Activated naive CD4-positive, alpha-beta T cell treated with anti-CD3 and anti-CD28 coated beads, Interleukin-2, amount 50 U/mL, for 16 hours (primary cell): ENCODE measurements at regions not wholly inside any gene's neighbourhood (a gene's known extent, or its start where the extent isn't known, plus 50 kb on each side); places are given as distances from the start of the nearest gene placed in this dataset.

Source experiments
- DNase-seq: peaks from one replicate; pipeline ENCODE4 v3.0.0-alpha.2; 2020

DNA sequence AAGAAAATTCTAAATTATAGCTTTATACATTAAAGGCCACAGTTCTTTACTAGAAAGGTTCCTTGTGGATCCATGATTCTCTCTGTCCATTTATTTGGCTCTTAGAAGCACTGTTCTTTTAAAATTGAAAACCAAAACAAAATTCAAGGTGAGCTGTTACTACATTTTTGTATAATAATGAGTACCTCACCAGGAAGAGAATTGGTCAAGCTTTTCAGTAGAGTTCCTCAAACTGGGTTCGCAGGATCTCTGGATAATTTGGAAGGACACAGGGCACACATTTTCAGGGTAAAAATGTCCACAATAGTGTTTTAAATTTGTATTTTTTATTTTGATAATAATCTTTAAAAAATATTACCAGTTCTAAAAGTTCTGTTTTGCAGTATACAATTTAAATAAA is 93.0 kb downstream of the PPP1R3A start:
- no peak for DNase-seq

DNA sequence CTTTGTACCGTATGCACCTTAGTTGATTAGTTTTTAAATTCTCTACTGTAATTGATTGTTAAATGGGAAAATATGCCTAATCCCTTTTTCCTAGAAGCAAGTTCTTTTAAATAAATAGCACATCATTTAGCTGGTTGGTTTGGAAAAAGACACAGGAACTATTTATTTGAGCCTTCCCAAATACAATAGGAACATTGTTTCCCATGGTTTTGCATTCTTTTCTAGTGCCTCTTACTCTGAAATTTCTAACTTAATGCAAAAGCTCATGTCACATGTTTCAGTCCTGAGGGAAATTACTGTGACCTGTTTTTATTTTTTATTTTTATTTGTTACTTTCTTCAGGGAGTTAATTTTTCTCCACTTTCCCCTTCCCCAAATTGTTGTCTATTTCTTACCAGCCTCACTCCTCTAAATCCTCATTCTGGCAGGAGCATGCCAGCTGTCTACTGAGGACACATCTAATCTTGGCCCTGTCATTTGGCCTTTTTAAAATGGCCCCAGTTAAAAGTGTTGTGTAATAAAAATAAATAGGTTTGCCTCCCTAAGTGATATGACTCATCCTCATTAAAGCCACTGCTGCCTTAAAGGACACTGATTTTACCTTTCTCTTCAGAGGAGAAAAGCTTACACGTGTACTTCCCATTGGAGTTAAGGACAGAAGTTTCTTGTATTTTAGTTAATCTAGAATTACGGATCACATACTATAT is 94.5 kb downstream of the PPP1R3A start:
- DNase-seq = no peak

DNA sequence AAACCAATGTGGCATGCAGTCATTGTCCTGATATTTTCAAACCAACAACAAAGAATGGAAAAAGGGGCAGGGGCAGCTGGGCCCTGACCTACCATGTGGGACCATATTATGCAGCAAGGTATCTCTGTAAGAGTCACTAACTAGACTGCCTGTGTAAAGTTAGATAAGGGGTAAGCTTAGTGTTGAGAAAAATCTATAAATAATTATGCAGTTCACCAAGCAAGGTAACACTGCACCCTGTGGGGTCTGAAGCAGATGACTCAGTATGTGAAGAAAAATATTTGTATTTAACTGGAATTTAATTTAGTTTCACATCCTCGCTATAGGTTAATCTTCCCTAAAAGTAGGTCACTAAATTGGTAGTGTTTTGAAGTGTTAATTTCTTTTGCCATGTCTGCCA is 99.3 kb downstream of the PPP1R3A start:
- DNase-seq = no peak

DNA sequence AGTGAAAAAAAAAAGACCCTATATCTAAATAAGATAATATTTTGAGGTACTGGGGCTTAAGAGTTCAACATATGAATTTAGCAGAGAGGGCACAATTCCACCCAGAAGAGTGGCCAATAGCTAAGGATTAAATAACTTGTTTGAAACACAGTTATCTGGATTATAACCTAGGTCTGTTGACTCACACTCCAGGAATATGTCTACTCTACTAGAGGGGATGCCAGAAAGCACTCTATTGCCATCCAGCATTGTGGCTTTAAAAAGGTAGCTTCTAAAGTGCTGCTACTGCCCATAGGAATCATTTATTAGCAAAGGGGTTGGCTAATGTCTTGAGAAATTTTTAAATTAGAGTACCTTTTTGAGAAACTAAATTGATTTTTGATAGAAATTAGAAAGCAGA is 102.2 kb downstream of the PPP1R3A start:
- no peak for DNase-seq

DNA sequence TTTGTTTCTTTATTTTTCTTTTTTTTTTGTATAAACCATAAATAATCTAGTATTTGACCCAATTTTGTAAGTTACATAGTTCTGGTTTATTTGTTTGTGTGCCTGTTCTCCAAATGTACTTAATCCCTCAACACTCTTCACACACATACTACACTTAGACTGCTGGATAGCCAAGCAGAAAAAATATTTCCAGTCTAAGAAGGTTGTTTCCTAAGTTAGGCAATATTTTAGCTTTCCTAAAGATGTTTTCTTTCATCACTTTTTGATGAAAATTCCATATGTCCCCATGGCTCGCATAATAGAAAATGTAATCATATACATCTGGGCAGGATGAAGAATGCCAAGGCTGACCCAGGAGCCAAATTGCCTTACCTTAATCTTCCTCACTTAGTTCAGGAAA is 105.3 kb downstream of the PPP1R3A start:
- DNase-seq = no peak

DNA sequence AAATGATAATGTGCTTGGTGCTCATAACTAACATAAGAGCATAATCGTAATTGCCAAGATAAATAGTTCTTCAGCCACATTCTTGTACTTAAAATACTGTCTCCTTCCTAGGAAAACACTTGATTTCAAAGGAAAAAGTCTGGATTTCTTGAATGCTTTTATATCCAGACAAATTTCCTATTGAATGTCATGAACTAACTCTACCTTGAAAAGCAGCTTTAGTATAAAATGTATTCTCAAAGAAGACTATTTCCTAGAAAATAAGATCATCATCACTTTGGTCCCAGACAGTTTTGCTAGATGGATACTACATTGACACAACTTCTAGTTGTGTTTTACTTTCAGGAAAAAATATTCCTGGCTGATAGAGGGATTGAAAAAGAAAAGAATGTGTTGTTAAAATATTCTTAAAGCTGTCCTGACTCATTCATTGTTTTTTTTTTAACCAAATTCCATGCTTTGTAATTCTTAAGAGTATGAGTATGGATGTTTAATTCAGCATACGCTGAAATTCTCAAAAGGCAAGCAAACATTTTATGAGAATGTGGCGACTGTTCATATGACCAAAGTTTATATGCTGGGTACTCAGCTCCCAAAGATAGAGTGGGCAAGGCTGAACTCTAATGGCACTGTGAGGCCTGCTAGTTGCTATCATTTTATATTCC is 106.1 kb downstream of the PPP1R3A start:
- DNase-seq = no peak

DNA sequence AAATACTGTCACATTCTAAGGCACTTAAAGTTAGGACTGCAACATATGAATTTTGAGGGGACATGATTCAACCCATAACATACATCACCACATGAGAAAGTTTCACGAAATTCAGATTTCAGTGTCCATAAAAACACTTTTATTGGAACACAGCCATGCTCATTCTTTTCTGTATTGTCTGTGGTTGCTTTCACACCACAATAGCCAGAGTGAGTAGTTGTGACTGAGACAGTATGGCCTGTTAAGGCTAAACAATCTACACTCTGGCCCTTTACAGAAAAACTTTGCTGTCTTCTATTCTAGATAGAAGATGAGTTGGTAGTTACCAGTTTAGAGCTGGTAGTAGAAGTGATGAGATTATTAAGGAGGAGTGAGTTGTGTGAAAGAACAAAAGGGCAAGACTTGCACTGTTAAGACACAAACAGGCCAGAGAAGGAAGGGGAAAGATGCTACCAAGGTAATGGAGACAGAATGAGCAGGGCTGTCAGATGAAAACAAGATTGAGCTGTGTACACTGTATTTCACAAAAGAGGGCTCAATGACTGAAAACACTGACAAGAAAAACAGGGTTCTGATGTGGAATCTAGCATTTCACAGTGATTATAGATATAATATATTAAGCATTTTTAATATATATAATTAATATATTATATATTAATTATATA is 108.6 kb downstream of the PPP1R3A start:
- DNase-seq = no peak

DNA sequence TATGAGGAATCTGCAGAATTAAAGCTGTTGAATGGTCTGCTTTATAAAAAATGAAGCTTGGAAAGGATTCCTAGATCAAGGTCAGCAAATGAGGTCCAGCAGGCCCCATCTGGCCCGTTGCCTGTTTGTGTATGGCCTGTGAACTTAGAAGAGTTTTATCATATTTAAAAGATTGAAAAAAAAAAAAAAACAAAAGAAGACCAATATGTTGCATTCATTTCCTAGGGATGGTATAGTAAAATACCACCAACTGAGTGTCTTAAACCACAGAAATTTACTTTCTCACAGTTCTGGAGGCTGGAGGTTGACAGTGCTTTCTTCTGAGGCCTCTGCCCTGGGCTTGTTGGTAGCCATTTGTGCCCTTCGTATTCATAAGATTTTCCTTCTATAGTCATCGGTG is 109.2 kb downstream of the PPP1R3A start:
- no peak for DNase-seq

DNA sequence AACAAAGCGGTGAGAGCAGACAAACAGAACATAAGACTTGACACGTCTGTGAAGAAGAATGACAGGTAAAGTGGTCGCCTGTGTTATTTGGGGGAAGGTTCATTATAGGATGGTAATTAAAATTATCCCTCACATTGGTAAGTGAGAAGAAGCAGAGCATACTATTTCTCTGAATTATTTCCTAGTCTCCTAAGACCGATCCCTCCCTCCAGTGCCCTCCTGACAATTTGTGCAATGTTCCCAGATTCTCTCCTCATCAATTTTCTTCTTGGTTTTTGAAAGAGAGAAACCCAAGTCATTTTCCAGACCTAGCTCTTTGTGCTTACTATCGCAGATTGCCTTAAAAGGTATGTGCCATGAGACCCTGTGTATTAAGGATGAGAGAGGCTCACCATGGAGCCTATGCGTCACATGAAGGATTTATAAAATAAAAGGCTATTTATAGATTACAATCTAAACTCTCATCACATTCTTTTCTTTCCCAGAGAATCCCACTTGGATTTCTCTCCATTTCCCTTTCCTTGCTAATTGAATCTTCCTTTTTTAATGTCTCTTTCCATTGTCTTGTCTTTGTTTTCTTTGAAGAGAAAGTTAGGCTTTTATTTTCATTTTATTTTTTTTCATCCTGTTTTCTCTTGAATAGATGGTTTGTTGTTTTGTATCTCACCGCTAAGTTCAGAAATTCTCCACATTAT is 112.0 kb downstream of the PPP1R3A start:
- no peak for DNase-seq

DNA sequence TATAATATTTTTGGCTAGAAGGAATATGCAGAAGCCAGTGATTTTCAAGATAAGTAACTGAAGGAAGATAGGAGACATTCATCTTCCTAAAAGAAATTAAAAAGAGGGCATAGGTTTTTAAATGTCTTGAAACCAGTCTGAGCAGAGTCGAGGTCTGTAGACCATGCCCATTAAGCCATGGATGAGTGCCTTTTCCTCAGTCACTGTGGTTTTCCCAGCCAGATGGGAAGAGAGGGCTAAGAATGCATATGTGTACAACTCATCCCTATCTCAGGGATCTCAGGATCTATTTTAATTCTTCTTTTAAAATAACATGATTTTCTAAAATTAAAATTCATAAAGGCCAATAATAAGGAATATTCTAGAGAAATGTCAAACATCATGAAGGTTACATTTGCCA is 112.8 kb downstream of the PPP1R3A start:
- DNase-seq = no peak

DNA sequence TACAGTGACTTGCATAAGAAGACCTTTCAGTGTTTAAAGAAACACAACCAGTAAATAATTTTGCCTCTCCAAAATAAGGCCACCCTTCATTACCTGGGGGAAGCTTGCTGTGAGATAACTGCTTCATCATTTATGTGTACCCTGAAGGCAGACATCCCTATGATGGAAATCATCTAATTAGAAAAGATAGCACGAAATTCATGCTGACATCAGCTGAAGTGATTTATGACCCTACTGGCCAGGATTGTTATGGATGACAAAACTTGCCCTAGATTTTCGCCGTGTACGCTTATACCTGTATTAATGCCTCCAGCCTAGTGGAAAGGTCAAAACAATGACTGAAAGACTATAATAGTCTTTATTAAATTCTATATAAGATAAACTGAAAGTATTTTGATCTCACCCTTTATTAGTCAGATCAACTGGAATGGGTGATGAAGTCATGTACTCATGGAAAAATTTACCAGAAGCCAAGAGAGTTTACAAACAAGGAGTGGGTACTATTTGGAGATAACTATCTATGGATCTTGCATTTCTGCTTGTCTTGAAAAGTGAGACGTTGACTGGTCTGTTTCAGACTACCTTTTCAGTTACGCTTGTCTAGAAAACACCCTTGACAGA is 114.2 kb downstream of the PPP1R3A start:
- no peak for DNase-seq

DNA sequence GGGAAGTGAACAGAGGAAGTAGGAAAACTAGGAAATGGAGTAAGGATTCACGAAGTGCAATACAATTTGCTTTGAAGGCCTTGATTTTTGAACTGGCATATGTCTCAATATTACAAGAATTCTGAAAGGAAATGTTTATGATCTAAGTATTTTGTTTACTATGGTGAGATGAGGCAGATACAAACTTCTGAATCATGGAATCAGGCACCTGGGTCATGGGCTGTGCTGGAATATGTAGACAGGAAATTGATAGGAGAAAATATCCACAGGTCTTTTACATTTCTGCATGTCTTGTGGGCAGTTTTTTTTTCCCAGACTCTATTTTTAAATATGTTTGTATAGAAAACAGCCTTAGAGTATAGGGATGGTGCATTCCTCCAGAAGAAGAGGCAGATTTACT is 117.1 kb downstream of the PPP1R3A start:
- DNase-seq = no peak

DNA sequence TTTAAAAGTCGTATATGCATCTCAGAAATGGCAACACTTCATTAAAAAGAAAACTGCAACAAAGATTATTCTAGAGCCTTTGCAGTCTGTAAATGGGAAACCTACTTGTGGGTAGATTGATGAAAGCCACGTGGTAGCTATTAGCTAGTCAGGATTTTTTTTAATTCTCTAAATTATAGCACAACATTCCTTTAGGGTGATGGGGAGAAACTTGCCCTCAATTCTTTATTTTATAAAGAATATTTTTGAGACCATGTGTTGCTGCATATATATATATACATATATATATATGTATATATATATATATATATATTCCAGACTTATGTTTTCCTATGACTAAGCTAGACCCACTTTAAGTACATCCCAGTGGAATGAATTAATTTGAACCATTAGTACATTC is 118.0 kb downstream of the PPP1R3A start:
- DNase-seq = no peak

DNA sequence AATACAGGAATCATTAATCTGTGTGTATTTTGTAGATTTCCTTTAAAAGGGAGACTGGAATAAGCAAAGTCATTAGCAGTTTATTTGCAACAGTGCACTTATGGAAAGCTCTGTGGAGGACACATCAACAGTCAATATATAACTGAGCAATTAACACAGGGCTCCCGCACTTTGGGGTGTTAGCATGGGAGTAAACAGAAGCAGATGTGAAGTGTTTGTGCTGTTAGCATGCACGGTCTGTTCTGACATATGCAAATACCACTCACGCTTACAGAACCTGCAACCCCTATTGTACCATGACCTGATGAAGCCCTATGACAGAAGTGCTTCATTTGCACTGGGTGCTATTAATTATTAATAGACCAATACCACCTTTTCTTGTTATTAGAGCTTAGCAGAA is 118.9 kb downstream of the PPP1R3A start:
- no peak for DNase-seq

DNA sequence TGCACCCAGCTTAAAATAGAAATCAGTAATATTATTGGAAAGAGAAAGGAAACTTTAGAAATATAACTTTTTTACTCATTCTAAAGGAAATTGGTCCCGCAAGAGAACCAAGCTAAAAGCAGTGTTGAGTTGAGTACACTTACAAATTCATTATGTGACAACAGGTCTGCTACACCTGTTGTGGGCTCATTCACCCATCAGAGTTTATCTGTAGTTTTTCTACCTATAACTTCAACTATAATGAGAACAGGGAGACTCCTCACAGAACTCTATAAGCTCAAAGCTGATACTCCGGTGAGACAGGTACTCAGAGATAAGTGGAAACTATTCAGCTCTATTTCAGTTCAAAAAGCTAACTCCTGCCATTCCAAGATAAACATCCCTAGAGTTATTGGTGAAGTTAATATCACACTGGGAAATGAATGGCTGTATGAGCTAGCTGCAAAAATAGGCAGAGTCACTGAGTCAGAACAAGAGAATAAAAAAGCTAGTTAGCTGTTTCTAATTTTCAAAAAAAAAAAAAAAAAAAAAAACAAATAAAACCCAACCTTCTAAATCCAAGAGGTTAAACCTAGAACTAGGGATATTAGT is 121.3 kb downstream of the PPP1R3A start:
- DNase-seq = no peak

DNA sequence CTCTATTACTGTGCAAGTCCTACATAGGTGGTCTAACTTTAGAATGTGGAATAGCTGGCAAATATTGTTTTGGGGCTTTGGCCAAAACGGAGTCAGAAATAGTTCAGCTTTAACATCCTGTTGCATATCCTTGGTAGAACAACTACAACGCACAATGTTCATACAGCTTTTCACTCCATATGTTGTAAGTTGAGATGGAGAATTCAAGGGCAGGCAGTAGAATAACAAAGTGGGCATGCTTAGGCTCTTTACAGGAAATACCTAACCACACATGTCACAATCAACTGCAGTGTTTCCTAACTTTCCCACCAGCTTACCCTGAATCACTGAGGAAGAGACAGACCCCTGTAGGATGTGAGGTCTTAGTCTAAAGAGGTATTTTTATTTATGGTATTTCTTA is 122.3 kb downstream of the PPP1R3A start:
- DNase-seq = no peak

DNA sequence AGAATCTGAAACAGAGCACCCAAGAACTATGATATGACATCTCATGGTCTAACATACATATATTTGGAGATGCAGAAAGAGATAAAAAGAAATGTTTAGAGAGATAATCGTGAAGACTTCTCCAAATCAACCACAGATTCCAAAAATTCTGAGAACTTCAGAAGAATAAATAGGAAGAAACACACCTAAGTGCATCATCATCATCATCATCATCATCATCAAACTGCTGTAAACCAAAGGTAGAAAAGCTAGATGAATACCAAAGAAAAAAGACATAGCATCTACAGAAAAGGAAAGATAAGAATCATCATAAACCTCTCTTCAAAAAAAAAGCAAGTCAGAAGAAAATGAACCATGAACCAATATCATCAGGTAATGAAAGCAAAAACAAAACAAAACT is 124.2 kb downstream of the PPP1R3A start:
- DNase-seq = no peak

DNA sequence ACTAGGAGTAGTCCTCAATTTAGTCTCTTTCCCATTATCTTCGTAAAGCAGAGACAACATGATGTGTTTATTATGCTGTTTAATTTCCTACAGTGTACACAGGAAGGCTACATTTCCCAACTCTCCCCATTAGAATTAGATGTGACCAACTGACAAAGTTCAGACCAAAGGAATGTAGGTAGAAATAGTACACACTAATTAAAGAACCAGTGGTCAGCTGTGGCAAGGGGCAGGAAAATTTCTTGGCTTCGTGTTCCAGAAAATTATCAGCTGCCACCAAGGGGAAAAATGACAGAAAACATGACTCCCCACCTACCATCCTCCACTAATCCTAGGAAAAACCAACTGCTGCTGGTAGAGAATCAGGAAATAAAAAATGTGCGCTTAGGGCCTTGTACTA is 125.6 kb downstream of the PPP1R3A start:
- DNase-seq = no peak

DNA sequence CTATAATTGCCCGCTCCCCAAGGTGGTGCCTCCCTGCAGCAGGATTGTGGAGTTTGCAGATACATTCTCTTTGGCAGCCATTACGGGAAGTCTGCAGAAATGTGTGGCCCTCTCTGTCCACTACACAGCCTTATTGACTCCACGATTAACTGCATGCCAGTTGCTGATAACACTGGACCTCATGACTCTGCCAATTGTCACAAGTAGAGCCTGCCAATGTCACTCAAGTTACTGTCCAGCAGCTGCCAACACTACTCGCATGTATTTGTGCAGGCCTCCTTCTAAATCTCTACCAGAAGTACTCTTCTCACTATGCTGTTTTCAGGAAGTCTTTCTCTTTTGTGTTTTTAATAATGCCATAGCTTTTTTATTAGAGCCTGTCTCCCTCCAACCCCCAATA is 128.8 kb downstream of the PPP1R3A start:
- DNase-seq = no peak

DNA sequence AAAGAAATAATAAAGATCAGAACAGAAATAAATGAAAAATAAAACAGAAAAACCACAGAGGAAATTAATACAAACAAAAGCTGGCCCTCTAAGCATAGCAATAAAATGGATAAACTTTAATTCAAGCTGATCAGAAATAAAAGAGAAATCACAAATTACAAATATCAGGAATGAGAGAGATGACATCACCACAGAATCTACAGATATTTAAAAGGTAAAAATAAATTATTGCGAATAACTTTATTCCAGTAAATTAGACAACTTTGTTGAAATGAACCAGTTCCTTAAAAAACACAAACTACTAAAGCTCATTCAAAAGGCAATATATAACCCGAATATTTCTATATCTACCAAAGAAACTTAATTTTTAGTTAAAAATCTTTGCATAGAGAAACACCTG is 131.7 kb downstream of the PPP1R3A start:
- DNase-seq = no peak

DNA sequence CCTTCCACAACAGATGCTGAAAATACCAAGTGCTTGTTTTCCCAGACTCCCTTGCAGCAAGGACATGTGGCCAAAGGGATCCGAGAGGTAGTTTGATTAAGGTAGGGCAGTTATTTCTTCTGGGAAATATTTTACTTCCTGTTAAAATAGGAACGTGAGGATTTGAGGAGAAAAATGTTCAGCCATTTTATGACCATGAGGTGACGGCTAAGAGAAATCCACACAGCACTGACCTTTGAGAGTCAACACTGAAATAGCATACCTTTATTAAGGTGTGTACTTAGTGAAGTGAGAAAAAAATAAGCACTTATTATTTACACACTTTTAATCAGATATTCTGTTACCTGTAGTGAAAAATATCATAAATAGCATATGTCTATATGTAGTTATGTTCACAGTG is 133.9 kb downstream of the PPP1R3A start:
- DNase-seq = no peak

DNA sequence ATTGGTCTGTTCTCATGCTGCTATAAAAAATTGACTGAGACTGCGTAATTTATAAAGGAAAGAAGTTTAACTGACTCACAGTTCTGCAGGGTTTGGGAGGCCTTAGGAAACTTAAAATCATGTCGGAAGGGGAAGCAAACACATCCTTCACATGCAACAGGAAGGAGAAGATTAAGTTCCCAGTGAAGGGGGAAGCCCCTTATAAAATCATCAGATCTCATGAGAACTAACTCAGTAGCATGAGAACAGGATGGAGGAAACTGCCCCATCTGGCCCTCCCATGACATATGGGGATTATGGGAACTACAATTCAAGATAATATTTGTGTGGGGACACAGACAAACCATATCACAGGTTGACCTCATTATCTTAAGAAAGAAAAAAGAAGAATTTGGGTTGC is 134.5 kb downstream of the PPP1R3A start:
- no peak for DNase-seq

DNA sequence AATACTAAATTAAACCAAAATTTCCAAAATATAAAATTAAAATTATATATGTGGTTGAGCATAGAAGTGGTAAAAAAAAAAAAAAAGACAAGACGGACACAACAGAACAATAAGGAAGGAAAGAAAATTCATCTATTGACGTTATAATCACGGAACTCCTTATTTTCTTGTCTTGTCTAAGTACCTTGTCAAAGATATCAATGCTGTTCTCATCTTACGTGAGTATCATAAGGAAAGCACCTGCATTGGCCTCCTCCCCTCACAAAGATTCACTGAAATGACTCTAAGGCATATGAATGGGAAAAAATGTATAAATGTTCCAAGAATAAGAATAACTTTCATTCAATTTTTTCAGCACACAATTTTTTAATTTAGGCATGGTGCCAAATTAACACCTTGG is 135.4 kb downstream of the PPP1R3A start:
- DNase-seq = no peak
